IPS-11a (cell line): ENCODE measurements at regions not wholly inside any gene's neighbourhood (a gene's known extent, or its start where the extent isn't known, plus 50 kb on each side); places are given as distances from the start of the nearest gene placed in this dataset.

Experiments
- H3K4me3 ChIP-seq: one replicate; pipeline ENCODE4 v1.5.1; 2013; ENCODE audit warnings: low read depth, low read length, control low read depth

GRCh38 chr11:116535994-116536393 lies 236.8 kb downstream of the BUD13 start:
- H3K4me3 ChIP-seq: no peak overlapping the region

GRCh38 chr11:116535120-116535519 lies 237.7 kb downstream of the BUD13 start:
- H3K4me3 ChIP-seq: no peak overlapping the region

- H3K4me3 ChIP-seq: no peak overlapping the region
Measured at GRCh38 chr11:116534270-116534975, 238.4 kb downstream of the BUD13 start.

GRCh38 chr11:116533186-116533825 lies 239.5 kb downstream of the BUD13 start:
- no peak overlapping the region for H3K4me3 ChIP-seq

- H3K4me3 ChIP-seq: no peak overlapping the region
Measured at GRCh38 chr11:116532066-116532465, 240.7 kb downstream of the BUD13 start.

- H3K4me3 ChIP-seq: no peak overlapping the region
Measured at GRCh38 chr11:116530705-116531104, 242.1 kb downstream of the BUD13 start.

- no peak overlapping the region for H3K4me3 ChIP-seq
Measured at GRCh38 chr11:116529271-116529670, 243.5 kb downstream of the BUD13 start.

GRCh38 chr11:116527180-116527991 lies 245.4 kb downstream of the BUD13 start:
- no peak overlapping the region for H3K4me3 ChIP-seq

- no peak overlapping the region for H3K4me3 ChIP-seq
Measured at GRCh38 chr11:116525961-116526495, 246.8 kb downstream of the BUD13 start.

GRCh38 chr11:116519499-116519898 lies 253.3 kb downstream of the BUD13 start:
- H3K4me3 ChIP-seq: no peak overlapping the region

GRCh38 chr11:116518141-116518540 lies 254.6 kb downstream of the BUD13 start:
- no peak overlapping the region for H3K4me3 ChIP-seq

- H3K4me3 ChIP-seq: no peak overlapping the region
Measured at GRCh38 chr11:116517584-116517983, 255.2 kb downstream of the BUD13 start.

- no peak overlapping the region for H3K4me3 ChIP-seq
Measured at GRCh38 chr11:116517077-116517476, 255.7 kb downstream of the BUD13 start.

- no peak overlapping the region for H3K4me3 ChIP-seq
Measured at GRCh38 chr11:116515664-116516184, 257.1 kb downstream of the BUD13 start.

GRCh38 chr11:116513894-116514293 lies 258.9 kb downstream of the BUD13 start:
- H3K4me3 ChIP-seq: no peak overlapping the region

- no peak overlapping the region for H3K4me3 ChIP-seq
Measured at GRCh38 chr11:116513278-116513823, 259.4 kb downstream of the BUD13 start.

- no peak overlapping the region for H3K4me3 ChIP-seq
Measured at GRCh38 chr11:116512841-116513240, 259.9 kb downstream of the BUD13 start.

- H3K4me3 ChIP-seq: no peak overlapping the region
Measured at GRCh38 chr11:116511684-116512083, 261.1 kb downstream of the BUD13 start.

- no peak overlapping the region for H3K4me3 ChIP-seq
Measured at GRCh38 chr11:116510886-116511650, 261.7 kb downstream of the BUD13 start.

- H3K4me3 ChIP-seq: no peak overlapping the region
Measured at GRCh38 chr11:116510166-116510565, 262.6 kb downstream of the BUD13 start.
